Small intestine (tissue), 7 donors: ENCODE measurements at regions not wholly inside any gene's neighbourhood (a gene's known extent, or its start where the extent isn't known, plus 50 kb on each side); places are given as distances from the start of the nearest gene placed in this dataset.
"Not testable (repeated sequence)": the region's sequence is repeated elsewhere in the genome, so short reads cannot be mapped to it uniquely, and the experiment has no call there.

Source experiments
- DNase-seq, 2 donors: peaks; one replicate each; pipeline versions ENCODE4 v3.0.0 to v3.0.0-alpha.2; 2013
- FAIRE-seq: peaks from 2 replicates; lab custom pipeline; 2012; peaks lifted over from hg19 to GRCh38; lab: Jason Lieb, UNC
- H3K27ac ChIP-seq, 3 donors: one replicate each; pipeline ENCODE4 v1.5.1; 2013; ENCODE audit warnings: low read length in 2 of 3, mild to moderate bottlenecking in 2 of 3, control low read depth in 1 of 3, inconsistent platforms in 1 of 3, low read depth in 1 of 3, moderate library complexity in 1 of 3
- H3K27me3 ChIP-seq, 3 donors: one replicate each; pipeline ENCODE4 v1.6.1; 2013; ENCODE audit warnings: low read length in 3 of 3, inconsistent platforms in 1 of 3; ENCODE audit not compliant: control insufficient read depth in 3 of 3, insufficient read depth in 3 of 3
- H3K36me3 ChIP-seq, 3 donors: one replicate each; pipeline ENCODE4 v1.6.1; 2013; ENCODE audit warnings: low read length in 3 of 3, inconsistent platforms in 1 of 3, low read depth in 1 of 3, mild to moderate bottlenecking in 1 of 3, moderate library complexity in 1 of 3; ENCODE audit not compliant: control insufficient read depth in 3 of 3, insufficient read depth in 2 of 3
- H3K4me1 ChIP-seq, 3 donors: one replicate each; pipeline ENCODE4 v1.6.1; 2013; ENCODE audit warnings: low read length in 2 of 3, inconsistent platforms in 1 of 3, low read depth in 1 of 3, mild to moderate bottlenecking in 1 of 3, moderate library complexity in 1 of 3; ENCODE audit not compliant: control insufficient read depth in 3 of 3, insufficient read depth in 2 of 3
- H3K4me3 ChIP-seq, 3 donors: one replicate each; pipeline ENCODE4 v1.5.1; 2013; ENCODE audit warnings: low read length in 3 of 3, control low read depth in 1 of 3, inconsistent platforms in 1 of 3, low read depth in 1 of 3, mild to moderate bottlenecking in 1 of 3, moderate library complexity in 1 of 3
- H3K9me3 ChIP-seq, 2 donors: one replicate each; pipeline ENCODE4 v1.6.1; 2013; ENCODE audit warnings: low read depth in 1 of 2, low read length in 1 of 2; ENCODE audit not compliant: control insufficient read depth in 2 of 2, insufficient read depth in 1 of 2
- WGBS, 3 donors: extraction: QIAGEN DNeasy Blood & Tissue Kit; methylation state at CpG; one replicate each; pipeline ENCODE4 v1.1.7; 2013; 5-methylcytosine and 5-hydroxymethylcytosine counted together
- donor health status: healthy with polysubstance abuse.
- donor health status: control.
- donor health status: control.
- donor health status: Bipolar disorder and iron deficiency.
- donor health status: healthy.

GRCh38 chr9:66152406-66152805, 415.5 kb downstream of the FOXD4L4 start:
- not testable (repeated sequence) for H3K27ac ChIP-seq, H3K9me3 ChIP-seq, DNase-seq, H3K27me3 ChIP-seq, FAIRE-seq, H3K36me3 ChIP-seq, H3K4me1 ChIP-seq, H3K4me3 ChIP-seq
- 0% methylated on average over 2 to 17 of the region's 30 CpGs; no CpG with 5 or more reads in 1 of the 3 donors for WGBS, 3 donors

- H3K9me3 ChIP-seq, H3K4me1 ChIP-seq, H3K27me3 ChIP-seq, H3K36me3 ChIP-seq, FAIRE-seq, H3K4me3 ChIP-seq, H3K27ac ChIP-seq: not testable (repeated sequence)
- peak; percentile 31 to 58 for DNase-seq
- 0 to 5% (median 0%) methylated on average over 3 to 40 of the region's 59 CpGs for WGBS, 3 donors
These were observed 416.2 kb downstream of the FOXD4L4 start for GRCh38 chr9:66153021-66153725.

- not testable (repeated sequence) for H3K4me1 ChIP-seq, H3K27me3 ChIP-seq, FAIRE-seq, H3K36me3 ChIP-seq, H3K4me3 ChIP-seq, DNase-seq, H3K9me3 ChIP-seq, H3K27ac ChIP-seq
- 2 to 16% (median 13%) methylated on average over 6 to 30 of the region's 40 CpGs for WGBS, 3 donors
These were observed 417.2 kb downstream of the FOXD4L4 start for GRCh38 chr9:66153971-66154691.

DNA sequence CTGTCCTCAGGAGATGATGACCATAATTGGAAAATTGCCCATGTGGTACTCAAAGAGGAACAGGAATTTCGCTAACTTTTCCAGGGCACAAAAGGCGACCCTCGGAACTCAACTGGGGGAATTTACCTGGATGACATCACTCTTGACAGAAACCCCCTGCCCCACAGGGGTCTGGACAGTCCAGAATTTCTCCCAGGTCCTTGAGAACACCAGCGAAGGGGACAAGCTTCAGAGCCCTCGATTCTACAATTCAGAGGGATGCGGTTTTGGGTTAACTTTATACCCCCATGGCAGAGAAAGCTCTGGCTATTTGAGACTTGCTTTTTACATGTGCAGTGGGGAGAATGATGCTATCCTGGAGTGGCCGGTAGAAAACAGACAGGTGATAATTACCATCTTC, 445.4 kb downstream of the FOXD4L4 start:
- not testable (repeated sequence) for FAIRE-seq
- 85 to 87% (median 87%) methylated on average over 2 to 6 of the region's 7 CpGs for WGBS, 3 donors

DNA sequence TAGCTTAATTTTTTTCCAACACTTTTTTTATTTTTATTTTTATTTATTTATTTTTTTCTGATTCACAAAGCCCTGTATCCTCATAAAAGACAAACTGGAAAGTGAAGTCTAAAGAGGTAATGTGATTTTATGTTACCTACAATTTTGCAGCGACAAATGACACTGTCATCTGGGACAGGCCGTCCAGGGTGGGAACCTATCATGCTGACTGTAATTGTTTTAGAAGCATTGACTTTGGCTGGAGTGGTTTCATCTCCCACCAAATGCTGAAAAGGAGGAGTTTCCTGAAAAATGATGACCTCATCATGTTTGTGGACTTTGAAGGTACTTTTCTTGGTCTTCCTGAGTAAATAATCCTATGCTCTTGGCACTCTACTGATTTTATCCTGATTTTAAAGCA, 446.7 kb downstream of the FOXD4L4 start:
- not testable (repeated sequence) for H3K9me3 ChIP-seq, FAIRE-seq, H3K27ac ChIP-seq, H3K36me3 ChIP-seq, DNase-seq, H3K27me3 ChIP-seq, H3K4me3 ChIP-seq, H3K4me1 ChIP-seq
- 65 to 75% (median 74%) methylated on average over 2 of the region's 2 CpGs for WGBS, 3 donors

More for the DNA sequence above, 445.4 kb downstream of the FOXD4L4 start:
- H3K27ac ChIP-seq, H3K27me3 ChIP-seq, H3K9me3 ChIP-seq, DNase-seq, H3K36me3 ChIP-seq, H3K4me3 ChIP-seq, H3K4me1 ChIP-seq: not testable (repeated sequence)

GRCh38 chr9:66197199-66197598, 460.3 kb downstream of the FOXD4L4 start:
- not testable (repeated sequence) for H3K4me1 ChIP-seq, H3K4me3 ChIP-seq, FAIRE-seq, H3K27ac ChIP-seq, H3K27me3 ChIP-seq, DNase-seq, H3K36me3 ChIP-seq, H3K9me3 ChIP-seq
- 68 to 86% (median 81%) methylated on average over 2 of the region's 4 CpGs for WGBS, 3 donors

GRCh38 chr9:66198421-66198820, 461.5 kb downstream of the FOXD4L4 start:
- H3K27me3 ChIP-seq, DNase-seq, H3K9me3 ChIP-seq, H3K4me3 ChIP-seq, FAIRE-seq, H3K27ac ChIP-seq, H3K4me1 ChIP-seq, H3K36me3 ChIP-seq: not testable (repeated sequence)
- 52 to 59% (median 55%) methylated on average over 10 to 17 of the region's 22 CpGs for WGBS, 3 donors

- WGBS, 3 donors = no CpG with 5 or more reads among the region's 1 CpG
- FAIRE-seq = not testable (repeated sequence)
These were observed 469.7 kb downstream of the FOXD4L4 start for GRCh38 chr9:66206617-66207016.

More at GRCh38 chr9:66206617-66207016, 469.7 kb downstream of the FOXD4L4 start:
- H3K9me3 ChIP-seq, H3K27ac ChIP-seq, H3K27me3 ChIP-seq, H3K4me1 ChIP-seq, DNase-seq, H3K36me3 ChIP-seq, H3K4me3 ChIP-seq: not testable (repeated sequence)
